ENCODE measurements at regions not wholly inside any gene's neighbourhood (a gene's known extent, or its start where the extent isn't known, plus 50 kb on each side); places are given as distances from the start of the nearest gene placed in this dataset.

- TF ChIP-seq E2F1 (CRISPR knock-in tag; IDR thresholded peaks at IDR 0.05): no peak
- TF ChIP-seq MYBL2 (CRISPR knock-in tag; IDR thresholded peaks at IDR 0.05): no peak
- no peak for TF ChIP-seq ZNF219 (CRISPR knock-in tag; IDR thresholded peaks at IDR 0.05; ENCODE audit: borderline replicate concordance)
- TF ChIP-seq FOXK1 (CRISPR knock-in tag; IDR thresholded peaks at IDR 0.05): no peak
- TF ChIP-seq ARID4B (CRISPR knock-in tag; IDR thresholded peaks at IDR 0.05; ENCODE audit: borderline replicate concordance): no peak
These were observed 240.0 kb downstream of the AACS start (continued) for GRCh38 chr12:125305231-125305630.

DNA sequence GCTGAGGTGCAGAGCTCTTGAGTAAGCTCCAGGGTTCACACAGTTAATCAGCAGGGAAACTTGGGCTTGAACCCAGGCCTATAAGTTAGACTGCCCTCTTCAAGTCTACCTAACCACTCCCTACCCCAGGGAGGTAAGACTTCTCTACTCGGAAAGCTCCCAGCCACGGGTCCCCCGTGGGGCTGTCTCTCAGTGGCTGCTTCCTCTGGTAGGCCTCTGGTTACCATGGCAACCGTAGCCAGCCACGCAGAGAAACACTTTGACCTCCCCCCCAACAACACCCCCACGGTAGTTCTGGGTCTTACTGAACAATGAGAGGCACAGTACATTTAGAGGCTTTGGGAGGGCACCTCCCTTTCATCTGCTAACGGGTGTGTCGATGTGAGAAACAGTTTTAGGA, 245.2 kb downstream of the AACS start:
- H3K4me3 Mint-ChIP-seq: no peak overlapping the region
- no peaks in the 10 kb centered on the region for H3K27me3 Mint-ChIP-seq (ENCODE audit: low read depth)
- peaks cover 31% of the 10 kb centered on the region for H3K4me1 Mint-ChIP-seq
- no peaks in the 10 kb centered on the region for H3K9me3 Mint-ChIP-seq
- H3K27ac Mint-ChIP-seq: no peak overlapping the region
- ChIA-PET POLR2A (interaction anchor here (0.5 kb wide), 1 partner anchor 12 kb away, joined by 5 read pairs; no protein-coding TSS in a partner anchor), CTCF (interaction anchor here (1.3 kb wide), 1 partner anchor 112 kb away, joined by 4 read pairs; no protein-coding TSS in a partner anchor)
- TF ChIP-seq CBFB (CRISPR knock-in tag; IDR thresholded peaks at IDR 0.05; ENCODE audit: low read depth): no peak
- DNase-seq (ENCODE audit: low spot score) (no peak), ATAC-seq (no peak)
- H3K36me3 Mint-ChIP-seq: no peaks in the 10 kb centered on the region

DNA sequence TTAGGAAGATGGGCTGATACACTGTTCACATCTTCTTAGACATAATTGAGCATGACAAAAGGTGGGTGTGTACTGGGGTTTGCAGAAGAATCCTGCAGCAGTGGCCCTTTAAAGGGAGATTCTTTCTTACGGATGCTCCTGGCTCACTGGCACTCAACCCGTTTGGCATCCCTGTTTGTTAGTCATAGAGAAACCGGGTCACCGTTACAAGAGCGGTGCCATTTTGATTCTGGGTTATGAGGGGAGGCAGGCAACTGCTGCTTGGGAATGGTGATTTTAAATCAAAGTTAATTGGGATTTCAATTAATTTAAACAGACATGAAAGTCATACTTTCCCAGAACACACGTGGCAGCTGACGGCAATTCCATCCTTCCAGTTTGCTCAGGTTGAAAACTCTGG, 245.8 kb downstream of the AACS start:
- POLR2A ChIA-PET: interaction anchor here (0.5 kb wide), 1 partner anchor 13 kb away, joined by 5 read pairs; no protein-coding TSS in a partner anchor
- ATAC-seq (no peak), DNase-seq (ENCODE audit: low spot score) (no peak)
- TF ChIP-seq ZNF671 (CRISPR knock-in tag; IDR thresholded peaks at IDR 0.05) (no peak), GRHL2 (CRISPR knock-in tag; IDR thresholded peaks at IDR 0.05; ENCODE audit: insufficient replicate concordance, severe bottlenecking) (no peak), CREB1 (CRISPR knock-in tag; IDR thresholded peaks at IDR 0.05) (no peak), TEAD1 (CRISPR knock-in tag; IDR thresholded peaks at IDR 0.05) (no peak), ZNF281 (CRISPR knock-in tag; IDR thresholded peaks at IDR 0.05) (no peak), NR1H2 (CRISPR knock-in tag; IDR thresholded peaks at IDR 0.05) (no peak), FOXJ3 (CRISPR knock-in tag; IDR thresholded peaks at IDR 0.05; ENCODE audit: borderline replicate concordance) (no peak)
- Mint-ChIP-seq H3K27ac (no peak overlapping the region), H3K36me3 (no peaks in the 10 kb centered on the region), H3K4me3 (no peak overlapping the region), H3K4me1 (peaks cover 34% of the 10 kb centered on the region), H3K27me3 (ENCODE audit: low read depth) (no peaks in the 10 kb centered on the region), H3K9me3 (no peaks in the 10 kb centered on the region)
- CTCF ChIA-PET: no interaction called here

DNA sequence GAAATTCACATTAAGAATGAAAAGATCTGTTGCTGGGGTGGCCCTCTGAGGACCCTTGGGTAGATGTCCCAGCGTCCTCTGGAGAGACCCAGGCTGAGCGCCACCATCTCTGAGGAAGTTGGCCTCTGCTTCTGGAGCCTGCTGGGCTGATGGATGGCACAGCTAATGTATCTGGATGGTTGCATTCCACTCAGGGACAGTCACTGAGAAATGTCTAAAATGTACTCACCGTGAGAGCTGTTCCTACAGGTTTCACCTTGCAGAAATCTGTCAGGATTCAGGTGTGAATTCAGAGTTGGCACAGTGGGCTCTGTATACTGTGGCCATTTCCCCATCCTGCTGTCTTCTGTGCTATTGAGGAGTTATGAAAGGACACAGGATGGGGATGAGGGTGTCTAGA, 247.2 kb downstream of the AACS start:
- ATAC-seq (no peak), DNase-seq (ENCODE audit: low spot score) (no peak)
- H3K9me3 Mint-ChIP-seq: no peaks in the 10 kb centered on the region
- H3K4me3 Mint-ChIP-seq: no peak overlapping the region
- H3K27ac Mint-ChIP-seq: no peak overlapping the region
- no peak for TF ChIP-seq NFYB (CRISPR knock-in tag; conservative IDR thresholded peaks at IDR 0.05; ENCODE audit: low read depth)
- no peak for TF ChIP-seq ZNF263 (CRISPR knock-in tag; IDR thresholded peaks at IDR 0.05; ENCODE audit: low read depth)
- TF ChIP-seq SMAD3 (CRISPR knock-in tag; IDR thresholded peaks at IDR 0.05; ENCODE audit: borderline replicate concordance): no peak
- no peak for TF ChIP-seq CBFB (CRISPR knock-in tag; IDR thresholded peaks at IDR 0.05; ENCODE audit: low read depth)
- H3K4me1 Mint-ChIP-seq: peaks cover 34% of the 10 kb centered on the region
- no peaks in the 10 kb centered on the region for H3K27me3 Mint-ChIP-seq (ENCODE audit: low read depth)
- no peaks in the 10 kb centered on the region for H3K36me3 Mint-ChIP-seq
- POLR2A ChIA-PET: no interaction called here
- CTCF ChIA-PET: interaction anchor here (1.2 kb wide), 1 partner anchor 20 kb away, joined by 3 read pairs; no protein-coding TSS in a partner anchor
